SK-N-SH (cell line): ENCODE measurements at regions not wholly inside any gene's neighbourhood (a gene's known extent, or its start where the extent isn't known, plus 50 kb on each side); places are given as distances from the start of the nearest gene placed in this dataset.

Experiments
- CTCF ChIP-seq: fragments of 200-600 bp; sonication (generic); IDR thresholded peaks from 2 replicates; pipeline ENCODE4 v1.6.1; 2017; ENCODE audit warnings: antibody characterized with exemption, mild to moderate bottlenecking, moderate library complexity
- MAX ChIP-seq: IDR thresholded peaks from 2 replicates; pipeline ENCODE4 v1.4.0; 2012; ENCODE audit warnings: low read depth
- POLR2AphosphoS5 ChIP-seq: IDR thresholded peaks from 2 replicates; pipeline ENCODE4 v1.6.1; 2012; ENCODE audit warnings: low read depth, low read length
- TAF1 ChIP-seq: IDR thresholded peaks from 2 replicates; pipeline ENCODE4 v1.6.1; 2012; ENCODE audit warnings: low read depth, mild to moderate bottlenecking, low read length, moderate library complexity, borderline replicate concordance
- TF ChIP-seq, protein P1 (sequence below): IDR thresholded peaks from 2 replicates; pipeline ENCODE4 v1.6.1; 2012; ENCODE audit warnings: mild to moderate bottlenecking, low read depth, low read length, moderate library complexity
- TF ChIP-seq, protein P2 (sequence below): IDR thresholded peaks from 2 replicates; pipeline ENCODE4 v1.4.0; 2012; ENCODE audit warnings: low read depth, borderline replicate concordance

DNA sequence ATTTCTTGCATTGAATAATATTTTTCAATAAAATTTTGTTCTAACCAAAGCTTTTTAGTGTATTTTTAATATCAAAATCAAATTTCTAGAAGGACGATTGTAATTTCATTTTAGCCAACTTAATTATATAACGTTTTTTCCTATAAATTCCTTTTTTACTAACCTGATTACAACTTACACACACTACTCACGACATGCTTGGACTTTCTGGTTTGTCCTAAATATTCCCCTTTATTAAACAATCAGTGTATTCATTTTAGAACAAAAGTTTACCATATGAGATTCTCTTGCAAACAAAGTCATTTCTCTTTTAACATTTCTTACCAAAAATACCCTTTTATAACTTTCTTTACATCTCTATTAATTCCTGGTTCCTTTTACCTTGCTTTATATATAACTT, 173.7 kb downstream of the PWWP3B start:
- TF ChIP-seq CTCF (no peak), TAF1 (no peak), MAX (no peak), POLR2AphosphoS5 (no peak)
- TF ChIP-seq, protein P1, sequence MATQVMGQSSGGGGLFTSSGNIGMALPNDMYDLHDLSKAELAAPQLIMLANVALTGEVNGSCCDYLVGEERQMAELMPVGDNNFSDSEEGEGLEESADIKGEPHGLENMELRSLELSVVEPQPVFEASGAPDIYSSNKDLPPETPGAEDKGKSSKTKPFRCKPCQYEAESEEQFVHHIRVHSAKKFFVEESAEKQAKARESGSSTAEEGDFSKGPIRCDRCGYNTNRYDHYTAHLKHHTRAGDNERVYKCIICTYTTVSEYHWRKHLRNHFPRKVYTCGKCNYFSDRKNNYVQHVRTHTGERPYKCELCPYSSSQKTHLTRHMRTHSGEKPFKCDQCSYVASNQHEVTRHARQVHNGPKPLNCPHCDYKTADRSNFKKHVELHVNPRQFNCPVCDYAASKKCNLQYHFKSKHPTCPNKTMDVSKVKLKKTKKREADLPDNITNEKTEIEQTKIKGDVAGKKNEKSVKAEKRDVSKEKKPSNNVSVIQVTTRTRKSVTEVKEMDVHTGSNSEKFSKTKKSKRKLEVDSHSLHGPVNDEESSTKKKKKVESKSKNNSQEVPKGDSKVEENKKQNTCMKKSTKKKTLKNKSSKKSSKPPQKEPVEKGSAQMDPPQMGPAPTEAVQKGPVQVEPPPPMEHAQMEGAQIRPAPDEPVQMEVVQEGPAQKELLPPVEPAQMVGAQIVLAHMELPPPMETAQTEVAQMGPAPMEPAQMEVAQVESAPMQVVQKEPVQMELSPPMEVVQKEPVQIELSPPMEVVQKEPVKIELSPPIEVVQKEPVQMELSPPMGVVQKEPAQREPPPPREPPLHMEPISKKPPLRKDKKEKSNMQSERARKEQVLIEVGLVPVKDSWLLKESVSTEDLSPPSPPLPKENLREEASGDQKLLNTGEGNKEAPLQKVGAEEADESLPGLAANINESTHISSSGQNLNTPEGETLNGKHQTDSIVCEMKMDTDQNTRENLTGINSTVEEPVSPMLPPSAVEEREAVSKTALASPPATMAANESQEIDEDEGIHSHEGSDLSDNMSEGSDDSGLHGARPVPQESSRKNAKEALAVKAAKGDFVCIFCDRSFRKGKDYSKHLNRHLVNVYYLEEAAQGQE = no peak
- TF ChIP-seq, protein P2, sequence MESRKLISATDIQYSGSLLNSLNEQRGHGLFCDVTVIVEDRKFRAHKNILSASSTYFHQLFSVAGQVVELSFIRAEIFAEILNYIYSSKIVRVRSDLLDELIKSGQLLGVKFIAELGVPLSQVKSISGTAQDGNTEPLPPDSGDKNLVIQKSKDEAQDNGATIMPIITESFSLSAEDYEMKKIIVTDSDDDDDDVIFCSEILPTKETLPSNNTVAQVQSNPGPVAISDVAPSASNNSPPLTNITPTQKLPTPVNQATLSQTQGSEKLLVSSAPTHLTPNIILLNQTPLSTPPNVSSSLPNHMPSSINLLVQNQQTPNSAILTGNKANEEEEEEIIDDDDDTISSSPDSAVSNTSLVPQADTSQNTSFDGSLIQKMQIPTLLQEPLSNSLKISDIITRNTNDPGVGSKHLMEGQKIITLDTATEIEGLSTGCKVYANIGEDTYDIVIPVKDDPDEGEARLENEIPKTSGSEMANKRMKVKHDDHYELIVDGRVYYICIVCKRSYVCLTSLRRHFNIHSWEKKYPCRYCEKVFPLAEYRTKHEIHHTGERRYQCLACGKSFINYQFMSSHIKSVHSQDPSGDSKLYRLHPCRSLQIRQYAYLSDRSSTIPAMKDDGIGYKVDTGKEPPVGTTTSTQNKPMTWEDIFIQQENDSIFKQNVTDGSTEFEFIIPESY = no peak
